GM03348 (cell line): ENCODE measurements at regions not wholly inside any gene's neighbourhood (a gene's known extent, or its start where the extent isn't known, plus 50 kb on each side); places are given as distances from the start of the nearest gene placed in this dataset.
"Not testable (repeated sequence)": the region's sequence is repeated elsewhere in the genome, so short reads cannot be mapped to it uniquely, and the experiment has no call there.

ENCODE experiments used
- DNase-seq: peaks from one replicate; pipeline ENCODE4 v3.0.0; 2012; ENCODE audit warnings: low spot score

DNA sequence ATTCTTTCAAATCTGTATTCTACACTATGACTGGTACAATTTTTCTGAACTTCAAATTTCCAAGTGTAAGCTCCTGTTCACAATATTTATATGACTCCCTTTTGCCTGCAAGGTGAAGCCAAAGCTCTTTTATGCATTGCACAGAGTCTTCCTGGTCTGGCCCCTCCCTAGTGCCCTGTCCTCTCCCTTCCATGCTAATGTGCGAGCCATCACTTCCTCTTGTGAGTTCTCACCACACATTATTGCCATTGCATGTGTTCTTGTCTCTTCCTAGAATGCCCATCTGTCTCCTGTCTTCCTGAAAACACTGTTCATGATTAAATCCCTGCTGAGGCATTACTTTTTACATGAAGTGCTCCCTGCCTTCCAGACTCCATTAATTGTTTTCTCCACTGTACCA is 169.9 kb downstream of the MC4R start:
- DNase-seq: no peak

GRCh38 chr18:60200558-60200957 is 172.0 kb downstream of the MC4R start:
- DNase-seq: no peak

DNA sequence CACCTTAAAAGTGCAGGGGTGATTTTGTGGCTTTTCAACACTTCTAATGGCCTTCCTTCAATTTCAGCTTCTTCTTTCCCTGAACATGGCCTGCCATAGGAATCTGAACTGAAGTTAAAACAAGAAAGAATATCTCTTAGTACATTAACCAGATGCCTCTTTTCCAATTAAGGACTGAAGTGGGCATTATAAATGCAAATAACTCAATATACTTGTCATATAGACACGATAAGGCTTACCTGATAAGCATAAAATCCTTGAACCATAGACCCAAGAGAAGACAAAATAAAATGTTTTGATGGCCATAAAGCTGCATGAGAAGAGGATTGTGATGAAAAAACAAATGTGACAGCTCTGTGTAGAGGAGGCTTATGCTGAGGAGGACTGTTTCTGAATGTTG is 173.1 kb downstream of the MC4R start:
- no peak for DNase-seq

DNA sequence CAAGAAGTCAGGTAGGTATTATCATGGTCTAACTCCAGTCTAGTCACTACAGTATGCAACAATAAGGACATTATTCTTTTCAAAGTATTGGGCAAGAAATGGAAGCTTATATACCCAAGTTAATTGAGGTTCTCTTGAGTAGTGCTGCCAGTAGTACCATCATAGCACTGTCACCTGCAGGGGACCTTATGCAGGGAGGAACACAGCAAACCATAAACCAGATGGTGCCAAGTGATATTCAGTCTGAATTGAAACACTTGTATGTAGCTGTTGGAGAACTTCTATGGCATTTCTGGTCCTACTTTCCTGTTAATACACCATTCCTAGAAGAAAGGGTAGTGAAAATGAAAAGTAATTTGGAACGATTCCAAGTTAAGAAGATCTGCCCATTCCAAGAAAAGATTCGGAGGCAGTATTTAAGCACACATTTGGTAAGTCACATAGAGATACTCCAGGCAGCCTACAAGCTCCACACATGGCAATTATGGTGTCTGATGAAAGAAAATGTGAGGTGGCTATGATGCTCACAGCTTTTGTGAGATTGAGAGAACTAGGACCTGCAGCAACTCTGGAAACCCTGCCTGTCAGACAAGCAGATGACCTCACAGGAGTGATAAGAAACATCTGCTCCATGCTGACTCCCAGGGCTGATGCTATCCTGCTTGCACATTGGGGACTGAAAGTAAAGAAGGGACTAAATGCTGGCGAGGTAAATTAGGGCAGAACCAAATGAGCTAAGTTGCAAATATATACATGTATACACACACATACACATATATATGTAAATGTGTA is 174.7 kb downstream of the MC4R start:
- no peak for DNase-seq

DNA sequence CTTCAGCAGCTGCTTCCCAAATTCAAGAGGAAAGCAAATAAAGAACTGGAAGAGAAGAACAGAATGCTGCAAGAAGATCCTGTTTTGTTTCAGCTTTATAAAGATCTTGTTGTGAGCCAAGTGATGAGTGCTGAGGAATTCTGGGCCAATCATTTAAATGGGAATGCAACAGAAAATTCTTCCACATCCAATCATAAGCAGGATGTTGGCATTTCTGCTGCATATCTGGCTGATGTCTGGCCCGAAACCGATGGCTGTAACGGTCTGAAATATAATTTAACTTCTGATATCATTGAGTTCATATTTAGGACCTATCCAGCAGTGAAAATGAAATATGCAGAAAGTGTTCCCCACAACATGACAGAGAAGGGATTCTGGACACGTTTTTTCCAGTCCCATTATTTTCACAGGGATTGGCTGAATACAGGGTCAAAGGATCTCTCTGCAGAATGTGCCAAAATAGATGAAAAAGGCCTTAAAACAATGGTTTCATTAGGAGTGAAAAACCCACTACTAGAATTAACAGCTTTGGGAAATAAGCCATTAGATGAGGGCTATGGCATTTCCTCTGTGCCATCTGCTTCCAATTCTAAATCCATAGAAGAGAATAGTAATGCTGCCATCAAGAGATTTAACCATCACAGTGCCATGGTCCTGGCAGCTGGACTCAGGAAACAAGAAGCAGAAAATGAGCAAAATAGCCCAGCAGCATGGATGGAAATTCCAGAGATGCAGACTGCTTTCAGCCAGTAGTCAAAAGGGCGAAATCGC is 175.6 kb downstream of the MC4R start:
- DNase-seq: peak; percentile 17

- DNase-seq: no peak
These were observed 178.8 kb downstream of the MC4R start for GRCh38 chr18:60193780-60194179.

GRCh38 chr18:60191926-60192325 is 180.6 kb downstream of the MC4R start:
- no peak for DNase-seq

GRCh38 chr18:60189856-60190255 is 182.7 kb downstream of the MC4R start:
- no peak for DNase-seq

- no peak for DNase-seq
These were observed 183.6 kb downstream of the MC4R start for GRCh38 chr18:60188958-60189357.

- no peak for DNase-seq
These were observed 190.4 kb downstream of the MC4R start for GRCh38 chr18:60182223-60182622.

DNA sequence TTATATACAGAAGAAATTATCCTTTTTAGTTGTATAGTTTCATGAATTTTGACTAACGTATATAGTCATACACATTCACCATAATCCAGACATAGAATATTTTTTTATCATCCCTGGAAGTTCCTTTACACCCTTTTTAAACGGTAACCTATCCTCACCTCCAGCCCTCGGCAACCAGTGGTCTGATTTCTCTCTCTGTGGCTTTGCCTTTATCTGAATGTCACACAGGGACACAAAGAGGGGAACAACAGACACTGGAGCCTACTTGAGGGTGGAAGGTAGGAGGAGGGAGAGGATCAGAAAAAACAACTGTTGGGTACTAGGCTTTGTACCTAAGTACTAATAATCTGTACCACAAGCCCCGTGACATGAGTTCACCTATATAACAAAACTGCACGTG is 191.9 kb downstream of the MC4R start:
- no peak for DNase-seq

DNA sequence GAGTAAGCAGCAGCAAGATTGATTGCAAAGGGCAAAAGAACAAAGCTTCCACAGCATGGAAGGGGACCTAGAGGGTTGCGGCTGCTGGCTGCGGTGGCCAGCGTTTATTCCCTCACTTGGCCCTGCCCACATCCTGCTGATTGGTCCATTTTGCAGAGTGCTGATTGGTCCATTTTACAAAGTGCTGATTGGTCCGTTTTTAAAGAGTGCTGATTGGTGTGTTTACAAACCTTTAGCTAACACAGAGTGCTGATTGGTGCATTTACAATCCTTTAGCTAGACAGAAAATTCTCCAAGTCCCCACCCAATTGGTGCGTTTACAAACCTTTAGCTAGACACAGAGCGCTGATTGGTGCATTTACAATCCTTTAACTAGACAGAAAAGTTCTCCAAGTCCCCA is 194.4 kb downstream of the MC4R start:
- not testable (repeated sequence) for DNase-seq

DNA sequence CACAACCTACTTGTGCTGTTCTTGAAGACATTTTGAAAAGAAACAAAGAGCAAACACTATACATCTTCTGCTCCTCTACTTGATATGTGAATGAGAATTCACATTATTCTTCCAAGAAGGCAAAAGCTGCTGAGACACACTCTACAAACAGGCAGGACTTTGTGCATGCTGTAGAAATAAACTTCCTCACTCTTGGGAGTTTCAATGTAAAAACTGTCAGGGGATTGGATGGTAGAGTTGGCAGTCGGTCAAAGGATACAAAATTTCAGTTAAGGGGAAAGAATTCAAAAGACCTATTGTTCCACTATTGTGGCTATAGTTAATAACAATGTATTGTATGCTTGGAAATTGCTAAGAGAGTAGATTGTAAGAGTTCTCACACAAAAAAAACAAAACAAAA is 196.3 kb downstream of the MC4R start:
- DNase-seq: no peak

GRCh38 chr18:60174832-60175231 is 197.7 kb downstream of the MC4R start:
- no peak for DNase-seq

- DNase-seq: no peak
These were observed 200.5 kb downstream of the MC4R start for GRCh38 chr18:60172030-60172429.

DNA sequence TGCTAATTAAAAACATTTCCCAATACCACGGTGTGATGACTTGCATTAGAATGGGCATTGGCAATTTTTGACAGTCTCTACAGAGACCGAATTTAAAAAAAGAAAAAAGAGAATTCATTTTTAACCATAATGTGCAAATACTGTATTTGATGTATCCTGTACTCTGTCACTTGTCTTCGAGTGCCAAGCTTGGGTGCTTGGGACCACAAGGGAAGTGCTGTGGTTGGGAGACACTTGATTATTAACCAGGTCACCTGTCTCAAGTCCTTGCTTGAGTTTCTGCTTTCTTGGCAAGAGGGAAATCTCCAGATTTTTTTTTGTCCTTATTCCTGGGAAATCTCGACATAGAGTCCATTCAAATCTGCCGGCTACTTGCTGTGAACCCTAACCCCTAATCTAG is 209.0 kb downstream of the MC4R start:
- no peak for DNase-seq

DNA sequence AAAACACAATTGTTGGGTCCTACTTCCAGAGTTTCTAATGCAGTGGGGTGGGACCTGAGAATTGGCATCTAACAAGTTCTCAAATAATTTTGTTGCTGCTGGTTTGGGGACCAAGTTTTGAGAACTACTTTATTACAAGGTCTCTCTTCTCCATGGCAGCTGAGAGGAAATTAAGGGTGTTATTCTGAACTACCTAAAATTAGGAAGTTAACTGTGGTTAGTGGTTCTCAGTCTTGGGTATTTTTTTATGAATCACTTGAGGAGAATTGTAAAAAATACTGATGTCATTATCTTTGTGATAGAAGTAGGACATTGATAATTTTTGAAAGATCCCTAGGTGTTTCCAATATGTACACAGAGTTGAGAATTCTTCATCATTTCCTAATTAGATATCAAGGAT is 210.2 kb downstream of the MC4R start:
- no peak for DNase-seq

DNA sequence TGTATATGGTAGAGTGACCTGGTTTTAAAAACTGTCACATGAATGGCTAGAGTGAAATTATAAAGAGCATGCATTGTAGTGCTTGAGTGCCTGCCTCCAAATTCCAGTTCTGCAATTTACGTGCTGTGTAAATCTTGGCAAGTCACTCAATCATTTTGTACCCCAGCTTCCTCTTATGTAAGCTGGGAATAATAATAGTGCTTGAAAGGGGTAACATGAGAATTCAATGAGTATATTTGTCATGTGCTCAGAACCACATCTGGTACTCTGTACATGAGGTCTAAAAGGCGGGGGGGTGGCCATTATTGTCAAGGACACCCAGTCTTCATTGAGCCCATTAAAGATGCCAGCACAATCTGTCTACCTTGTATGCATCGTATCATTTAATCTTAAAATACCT is 214.8 kb downstream of the MC4R start:
- DNase-seq: no peak

GRCh38 chr18:60153376-60153775 is 219.2 kb downstream of the MC4R start:
- no peak for DNase-seq

DNA sequence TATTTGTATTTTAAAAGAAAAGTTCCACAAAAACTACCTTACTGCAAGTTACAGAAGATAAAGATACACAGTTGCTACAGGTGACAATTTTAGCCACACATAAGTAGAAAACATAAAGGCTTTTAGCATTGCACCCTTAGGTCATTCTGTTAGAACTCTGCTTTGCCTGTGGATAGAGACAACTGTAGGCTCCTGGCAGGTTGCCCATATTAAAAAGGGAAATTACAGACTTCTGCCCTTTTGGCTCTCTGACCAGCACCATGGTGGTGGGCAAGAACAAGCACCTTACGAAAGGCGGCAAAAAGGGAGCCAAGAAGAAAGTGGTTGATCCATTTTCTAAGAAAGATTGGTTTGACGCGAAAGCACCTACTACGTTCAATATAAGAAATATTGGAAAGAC is 223.3 kb downstream of the MC4R start:
- DNase-seq: no peak

- DNase-seq: no peak
These were observed 225.3 kb downstream of the MC4R start for GRCh38 chr18:60147323-60147722.

DNA sequence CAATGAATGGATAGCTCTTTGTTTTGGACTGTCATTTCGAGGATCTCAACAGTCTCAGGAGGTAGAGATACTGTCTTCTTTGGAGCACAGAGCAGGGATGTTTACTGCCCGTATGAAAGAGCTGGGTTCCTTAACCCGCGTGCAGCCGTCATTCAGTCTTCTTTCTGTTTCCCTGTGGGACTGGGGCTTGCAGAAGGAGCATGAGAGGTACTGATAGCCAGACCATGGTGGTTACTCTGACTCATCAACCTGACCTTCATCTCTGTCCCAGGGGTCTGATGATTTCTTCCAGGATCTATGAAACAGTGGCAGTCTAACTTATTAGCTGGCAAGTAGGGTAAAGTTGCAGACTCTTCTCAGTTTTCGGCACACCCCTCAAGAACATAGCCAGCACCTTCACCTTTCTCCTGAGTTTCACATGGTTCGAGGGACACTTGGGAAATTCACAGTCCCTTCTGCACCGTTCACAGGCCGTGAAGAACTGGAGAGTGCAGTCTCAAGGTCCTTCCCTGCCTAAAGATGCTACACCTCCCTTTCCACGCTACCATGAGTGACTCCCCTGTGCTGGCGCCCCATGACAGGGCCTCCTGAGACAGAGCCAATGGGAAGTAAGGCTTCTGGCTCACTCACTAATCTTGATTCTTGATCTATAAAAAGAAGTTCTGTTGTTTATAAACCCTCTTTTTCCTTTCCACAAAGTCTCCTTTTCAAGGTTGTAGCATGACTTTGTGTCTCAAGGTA is 226.2 kb downstream of the MC4R start:
- no peak for DNase-seq

GRCh38 chr18:60145776-60146175 is 226.8 kb downstream of the MC4R start:
- no peak for DNase-seq
